ENCODE measurements at regions not wholly inside any gene's neighbourhood (a gene's known extent, or its start where the extent isn't known, plus 50 kb on each side); places are given as distances from the start of the nearest gene placed in this dataset.
"Not testable (repeated sequence)": the region's sequence is repeated elsewhere in the genome, so short reads cannot be mapped to it uniquely, and the experiment has no call there.

DNA sequence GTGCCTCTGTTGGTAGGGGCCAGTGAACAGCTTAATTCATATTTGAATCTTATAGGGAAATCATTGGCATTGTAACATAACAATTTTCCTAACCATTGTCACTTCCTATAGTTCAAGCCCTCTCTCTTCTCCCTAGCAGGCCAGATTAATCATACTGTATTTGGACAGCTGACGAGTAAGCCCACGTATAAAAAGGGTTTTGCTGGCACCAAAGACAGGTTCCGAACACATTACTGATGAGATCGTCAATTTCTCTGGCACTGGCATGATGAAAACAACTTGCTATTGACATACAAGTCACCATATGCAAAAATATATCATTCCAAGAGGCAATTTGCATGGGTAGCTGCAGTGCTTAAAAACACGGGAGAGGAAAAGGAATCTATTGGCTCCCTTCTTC is 891.1 kb upstream of the AUTS2 start:
- Histone ChIP-seq H3K9me3 (ENCODE audit: control insufficient read depth in 5 of 5, low read length in 5 of 5) (no peaks in the 10 kb centered on the region), H3K9ac (ENCODE audit: low read length in 5 of 5) (no peak overlapping the region), H3K4me1 (ENCODE audit: control insufficient read depth in 5 of 5, insufficient read depth in 5 of 5, low read length in 5 of 5) (peaks cover 0 to 12% (median 0%) of the 10 kb centered on the region in 5 donors), H3K36me3 (ENCODE audit: control insufficient read depth in 5 of 5, insufficient read depth in 5 of 5, low read length in 5 of 5) (no peaks in the 10 kb centered on the region), H3K4me3 (ENCODE audit: low read depth in 1 of 5, low read length in 5 of 5) (no peak overlapping the region), H3K27ac (ENCODE audit: low read depth, low read length) (no peak overlapping the region), H3K27me3 (ENCODE audit: control insufficient read depth in 5 of 5, insufficient read depth in 4 of 5, low read length in 5 of 5) (no peaks in the 10 kb centered on the region)

DNA sequence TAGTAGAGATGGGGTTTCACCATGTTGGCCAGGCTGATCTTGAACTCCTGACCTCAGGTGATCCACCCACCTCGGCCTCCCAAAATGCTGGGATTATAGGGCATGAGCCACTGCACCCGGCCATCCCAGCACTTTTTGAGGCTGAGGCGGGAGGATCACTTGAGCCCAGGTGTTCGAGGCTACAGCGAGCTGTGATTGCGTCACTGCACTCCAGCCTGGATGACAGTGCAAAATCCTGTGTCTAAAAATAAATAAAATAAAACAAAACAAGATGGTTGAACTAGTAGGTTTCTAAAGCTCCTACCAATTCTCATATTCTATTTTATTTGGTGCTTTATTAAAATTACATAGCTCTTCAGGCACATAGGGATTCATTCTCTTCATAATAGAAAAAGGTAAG is 890.3 kb upstream of the AUTS2 start:
- no peaks in the 10 kb centered on the region for H3K36me3 ChIP-seq (ENCODE audit: control insufficient read depth in 5 of 5, insufficient read depth in 5 of 5, low read length in 5 of 5)
- H3K27me3 ChIP-seq (ENCODE audit: control insufficient read depth in 5 of 5, insufficient read depth in 4 of 5, low read length in 5 of 5) = no peaks in the 10 kb centered on the region
- no peak overlapping the region for H3K4me3 ChIP-seq (ENCODE audit: low read depth in 1 of 5, low read length in 5 of 5)
- no peak overlapping the region for H3K9ac ChIP-seq (ENCODE audit: low read length in 5 of 5)
- H3K27ac ChIP-seq (ENCODE audit: low read depth, low read length) = no peak overlapping the region
- H3K4me1 ChIP-seq (ENCODE audit: control insufficient read depth in 5 of 5, insufficient read depth in 5 of 5, low read length in 5 of 5) = peaks cover 0 to 12% (median 0%) of the 10 kb centered on the region in 5 donors
- H3K9me3 ChIP-seq (ENCODE audit: control insufficient read depth in 5 of 5, low read length in 5 of 5) = no peaks in the 10 kb centered on the region

DNA sequence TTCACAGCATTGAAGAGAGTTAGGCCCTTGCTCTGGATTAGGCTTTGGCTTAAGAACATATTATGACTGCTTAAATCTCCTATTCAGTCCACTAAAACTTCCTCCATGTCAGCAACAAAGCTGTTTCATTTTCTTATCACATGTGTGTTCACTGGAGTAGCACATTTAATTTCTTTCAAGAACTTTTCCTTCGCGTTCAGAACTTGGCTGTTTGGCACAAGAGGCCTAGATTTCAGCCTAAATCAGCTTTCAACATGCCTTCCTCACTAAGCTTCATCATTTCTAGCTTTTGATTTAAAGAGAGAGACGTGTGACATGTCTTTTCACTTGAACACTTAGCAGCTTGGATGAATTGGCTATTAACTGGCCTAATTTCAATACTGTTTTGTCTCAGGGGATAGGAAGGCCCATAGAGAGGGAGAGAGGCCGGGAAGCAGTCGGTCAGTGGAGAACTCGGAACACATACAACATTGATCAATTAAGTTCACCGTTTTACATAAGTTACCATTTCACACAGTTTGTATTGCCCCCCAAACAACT is 885.2 kb upstream of the AUTS2 start:
- H3K4me1 ChIP-seq (ENCODE audit: control insufficient read depth in 5 of 5, insufficient read depth in 5 of 5, low read length in 5 of 5) = peaks cover 0 to 17% (median 2%) of the 10 kb centered on the region in 5 donors
- no peaks in the 10 kb centered on the region for H3K9me3 ChIP-seq (ENCODE audit: control insufficient read depth in 5 of 5, low read length in 5 of 5)
- no peak overlapping the region for H3K9ac ChIP-seq (ENCODE audit: low read length in 5 of 5)
- H3K4me3 ChIP-seq (ENCODE audit: low read depth in 1 of 5, low read length in 5 of 5) = no peak overlapping the region
- no peaks in the 10 kb centered on the region for H3K27me3 ChIP-seq (ENCODE audit: control insufficient read depth in 5 of 5, insufficient read depth in 4 of 5, low read length in 5 of 5)
- H3K27ac ChIP-seq (ENCODE audit: low read depth, low read length) = no peak overlapping the region
- H3K36me3 ChIP-seq (ENCODE audit: control insufficient read depth in 5 of 5, insufficient read depth in 5 of 5, low read length in 5 of 5) = no peaks in the 10 kb centered on the region

DNA sequence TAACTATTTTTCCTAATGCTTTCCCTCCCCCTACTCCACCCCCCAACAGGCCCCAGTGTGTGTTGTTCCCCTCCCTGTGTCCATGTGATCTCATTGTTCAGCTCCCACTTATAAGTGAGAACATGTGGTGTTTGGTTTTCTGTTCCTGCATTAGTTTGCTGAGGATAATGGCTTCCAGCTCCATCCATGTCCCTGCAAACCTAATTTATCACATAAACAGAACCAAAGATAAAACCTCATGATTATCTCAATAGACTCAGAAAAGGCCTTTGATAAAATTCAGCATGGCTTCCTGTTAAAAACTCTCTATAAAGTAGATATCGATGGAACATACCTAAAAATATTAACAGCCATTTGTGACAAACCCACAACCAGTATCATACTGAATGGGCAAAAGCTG is 884.1 kb upstream of the AUTS2 start:
- H3K4me1 ChIP-seq (ENCODE audit: control insufficient read depth in 5 of 5, insufficient read depth in 5 of 5, low read length in 5 of 5) = peaks cover 0 to 22% (median 6%) of the 10 kb centered on the region in 5 donors
- H3K4me3 ChIP-seq (ENCODE audit: low read depth in 1 of 5, low read length in 5 of 5); H3K27ac ChIP-seq (ENCODE audit: low read depth, low read length); H3K9ac ChIP-seq (ENCODE audit: low read length in 5 of 5); H3K27me3 ChIP-seq (ENCODE audit: control insufficient read depth in 5 of 5, insufficient read depth in 4 of 5, low read length in 5 of 5); H3K9me3 ChIP-seq (ENCODE audit: control insufficient read depth in 5 of 5, low read length in 5 of 5); H3K36me3 ChIP-seq (ENCODE audit: control insufficient read depth in 5 of 5, insufficient read depth in 5 of 5, low read length in 5 of 5): not testable (repeated sequence)

DNA sequence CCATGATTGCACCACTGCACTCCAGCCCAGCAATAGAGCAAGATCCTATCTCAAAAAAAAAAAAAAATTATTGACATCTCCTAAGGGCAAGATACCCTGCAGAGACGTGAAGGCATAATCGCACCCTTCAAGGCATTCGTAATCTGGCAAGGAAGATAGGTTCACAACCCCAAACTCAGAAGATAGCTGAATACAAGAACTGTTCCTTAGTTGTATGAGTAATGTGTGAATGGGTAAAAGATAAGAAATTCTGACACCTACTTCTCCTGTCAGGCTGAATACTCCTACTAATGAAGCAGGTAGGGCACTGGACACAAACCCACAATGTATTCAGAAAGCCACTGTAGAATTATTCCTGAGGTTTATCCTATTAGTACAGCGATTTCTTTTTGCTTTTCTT is 882.4 kb upstream of the AUTS2 start:
- no peaks in the 10 kb centered on the region for H3K27me3 ChIP-seq (ENCODE audit: control insufficient read depth in 5 of 5, insufficient read depth in 4 of 5, low read length in 5 of 5)
- no peak overlapping the region for H3K9ac ChIP-seq (ENCODE audit: low read length in 5 of 5)
- H3K4me3 ChIP-seq (ENCODE audit: low read depth in 1 of 5, low read length in 5 of 5) = no peak overlapping the region
- H3K27ac ChIP-seq (ENCODE audit: low read depth, low read length) = no peak overlapping the region
- peaks cover 0 to 25% (median 6%) of the 10 kb centered on the region in 5 donors for H3K4me1 ChIP-seq (ENCODE audit: control insufficient read depth in 5 of 5, insufficient read depth in 5 of 5, low read length in 5 of 5)
- H3K9me3 ChIP-seq (ENCODE audit: control insufficient read depth in 5 of 5, low read length in 5 of 5) = no peaks in the 10 kb centered on the region
- no peaks in the 10 kb centered on the region for H3K36me3 ChIP-seq (ENCODE audit: control insufficient read depth in 5 of 5, insufficient read depth in 5 of 5, low read length in 5 of 5)

DNA sequence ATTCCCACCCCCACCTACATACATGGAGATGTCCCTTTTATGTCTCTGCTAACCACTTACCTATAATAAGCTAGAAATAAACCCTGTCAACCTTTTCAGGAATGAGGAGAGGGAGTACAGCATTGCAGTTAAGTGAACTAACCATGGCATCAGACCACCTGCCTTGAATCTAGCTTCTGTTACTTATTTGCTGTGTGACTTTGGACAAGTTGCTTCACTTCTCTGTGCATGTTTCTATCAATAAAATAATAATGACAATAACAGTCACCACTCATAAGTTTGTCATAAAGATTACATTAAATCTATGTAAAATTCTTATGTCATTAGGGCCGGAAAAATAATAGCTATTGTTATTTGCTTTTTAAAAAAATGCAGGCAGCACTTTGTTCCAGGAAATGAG is 881.1 kb upstream of the AUTS2 start:
- no peak overlapping the region for H3K9ac ChIP-seq (ENCODE audit: low read length in 5 of 5)
- H3K27ac ChIP-seq (ENCODE audit: low read depth, low read length) = no peak overlapping the region
- no peak overlapping the region for H3K4me3 ChIP-seq (ENCODE audit: low read depth in 1 of 5, low read length in 5 of 5)
- H3K9me3 ChIP-seq (ENCODE audit: control insufficient read depth in 5 of 5, low read length in 5 of 5) = no peaks in the 10 kb centered on the region
- no peaks in the 10 kb centered on the region for H3K27me3 ChIP-seq (ENCODE audit: control insufficient read depth in 5 of 5, insufficient read depth in 4 of 5, low read length in 5 of 5)
- H3K4me1 ChIP-seq (ENCODE audit: control insufficient read depth in 5 of 5, insufficient read depth in 5 of 5, low read length in 5 of 5) = peaks cover 0 to 25% (median 7%) of the 10 kb centered on the region in 5 donors
- H3K36me3 ChIP-seq (ENCODE audit: control insufficient read depth in 5 of 5, insufficient read depth in 5 of 5, low read length in 5 of 5) = no peaks in the 10 kb centered on the region

GRCh38 chr7:68718097-68718551 is 880.2 kb upstream of the AUTS2 start:
- H3K27me3 ChIP-seq (ENCODE audit: control insufficient read depth in 5 of 5, insufficient read depth in 4 of 5, low read length in 5 of 5) = no peaks in the 10 kb centered on the region
- no peaks in the 10 kb centered on the region for H3K36me3 ChIP-seq (ENCODE audit: control insufficient read depth in 5 of 5, insufficient read depth in 5 of 5, low read length in 5 of 5)
- no peak overlapping the region for H3K27ac ChIP-seq (ENCODE audit: low read depth, low read length)
- H3K9me3 ChIP-seq (ENCODE audit: control insufficient read depth in 5 of 5, low read length in 5 of 5) = no peaks in the 10 kb centered on the region
- peaks cover 0 to 25% (median 7%) of the 10 kb centered on the region in 5 donors for H3K4me1 ChIP-seq (ENCODE audit: control insufficient read depth in 5 of 5, insufficient read depth in 5 of 5, low read length in 5 of 5)
- H3K9ac ChIP-seq (ENCODE audit: low read length in 5 of 5) = no peak overlapping the region
- no peak overlapping the region for H3K4me3 ChIP-seq (ENCODE audit: low read depth in 1 of 5, low read length in 5 of 5)

- Histone ChIP-seq H3K27ac (ENCODE audit: low read depth, low read length) (no peak overlapping the region), H3K4me3 (ENCODE audit: low read depth in 1 of 5, low read length in 5 of 5) (no peak overlapping the region), H3K4me1 (ENCODE audit: control insufficient read depth in 5 of 5, insufficient read depth in 5 of 5, low read length in 5 of 5) (peaks cover 0 to 25% (median 7%) of the 10 kb centered on the region in 5 donors), H3K36me3 (ENCODE audit: control insufficient read depth in 5 of 5, insufficient read depth in 5 of 5, low read length in 5 of 5) (no peaks in the 10 kb centered on the region), H3K9ac (ENCODE audit: low read length in 5 of 5) (no peak overlapping the region), H3K27me3 (ENCODE audit: control insufficient read depth in 5 of 5, insufficient read depth in 4 of 5, low read length in 5 of 5) (no peaks in the 10 kb centered on the region), H3K9me3 (ENCODE audit: control insufficient read depth in 5 of 5, low read length in 5 of 5) (no peaks in the 10 kb centered on the region)
Observed at GRCh38 chr7:68720697-68721096, 877.6 kb upstream of the AUTS2 start.

DNA sequence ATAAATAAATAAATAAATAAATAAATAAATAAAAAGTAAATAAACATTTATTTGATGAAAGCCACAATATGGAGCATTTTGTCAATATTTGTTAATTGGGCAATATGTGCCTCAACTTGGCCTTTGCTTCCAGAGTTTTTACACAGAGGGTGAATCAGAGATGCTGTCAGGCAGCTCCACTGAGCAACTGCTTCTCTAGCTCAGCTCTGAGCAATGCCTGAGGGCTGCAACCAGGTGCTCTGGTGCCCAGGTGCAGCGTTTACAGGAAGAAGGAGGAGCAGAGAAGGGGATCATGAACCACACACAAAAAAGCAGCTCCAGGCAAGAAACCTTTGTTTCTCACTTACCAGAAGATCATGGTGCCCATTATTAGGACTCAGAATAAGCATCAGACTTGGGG is 876.2 kb upstream of the AUTS2 start:
- H3K36me3 ChIP-seq (ENCODE audit: control insufficient read depth in 5 of 5, insufficient read depth in 5 of 5, low read length in 5 of 5) = no peaks in the 10 kb centered on the region
- peaks cover 0 to 22% (median 14%) of the 10 kb centered on the region in 5 donors for H3K4me1 ChIP-seq (ENCODE audit: control insufficient read depth in 5 of 5, insufficient read depth in 5 of 5, low read length in 5 of 5)
- H3K27me3 ChIP-seq (ENCODE audit: control insufficient read depth in 5 of 5, insufficient read depth in 4 of 5, low read length in 5 of 5) = no peaks in the 10 kb centered on the region
- no peaks in the 10 kb centered on the region for H3K9me3 ChIP-seq (ENCODE audit: control insufficient read depth in 5 of 5, low read length in 5 of 5)
- no peak overlapping the region for H3K9ac ChIP-seq (ENCODE audit: low read length in 5 of 5)
- H3K27ac ChIP-seq (ENCODE audit: low read depth, low read length) = no peak overlapping the region
- H3K4me3 ChIP-seq (ENCODE audit: low read depth in 1 of 5, low read length in 5 of 5) = no peak overlapping the region

- Histone ChIP-seq H3K9me3 (ENCODE audit: control insufficient read depth in 5 of 5, low read length in 5 of 5) (no peaks in the 10 kb centered on the region), H3K9ac (ENCODE audit: low read length in 5 of 5) (no peak overlapping the region), H3K36me3 (ENCODE audit: control insufficient read depth in 5 of 5, insufficient read depth in 5 of 5, low read length in 5 of 5) (no peaks in the 10 kb centered on the region), H3K4me3 (ENCODE audit: low read depth in 1 of 5, low read length in 5 of 5) (no peak overlapping the region), H3K4me1 (ENCODE audit: control insufficient read depth in 5 of 5, insufficient read depth in 5 of 5, low read length in 5 of 5) (peaks cover 0 to 12% (median 7%) of the 10 kb centered on the region in 5 donors), H3K27me3 (ENCODE audit: control insufficient read depth in 5 of 5, insufficient read depth in 4 of 5, low read length in 5 of 5) (no peaks in the 10 kb centered on the region), H3K27ac (ENCODE audit: low read depth, low read length) (no peak overlapping the region)
Observed at GRCh38 chr7:68724965-68725364, 873.3 kb upstream of the AUTS2 start.
